GM12865 (cell line): ENCODE measurements at regions not wholly inside any gene's neighbourhood (a gene's known extent, or its start where the extent isn't known, plus 50 kb on each side); places are given as distances from the start of the nearest gene placed in this dataset.

Source experiments
- DNase-seq: peaks from one replicate; pipeline ENCODE4 v3.0.0; 2010; ENCODE audit warnings: low read depth
- H3K4me3 ChIP-seq: 2 replicates; pipeline ENCODE4 v1.5.1; 2011; ENCODE audit warnings: mild to moderate bottlenecking, low read depth, low read length, control low read depth
- CTCF ChIP-seq: IDR thresholded peaks from 2 replicates; pipeline ENCODE4 v1.5.1; 2011; ENCODE audit warnings: low read length, control low read depth, low read depth, inconsistent platforms; ENCODE audit not compliant: insufficient read depth; ENCODE audit errors: missing control alignments

GRCh38 chr11:134753771-134754520 is 341.9 kb upstream of the B3GAT1 start:
- no peak for DNase-seq
- TF ChIP-seq CTCF, result no peak
- no peak overlapping the region for H3K4me3 ChIP-seq

GRCh38 chr11:134752964-134753770 is 341.1 kb upstream of the B3GAT1 start:
- no peak for TF ChIP-seq CTCF
- no peak for DNase-seq
- no peak overlapping the region for H3K4me3 ChIP-seq

- H3K4me3 ChIP-seq, result no peak overlapping the region
- no peak for DNase-seq
- TF ChIP-seq CTCF, result no peak
Observed at GRCh38 chr11:134752526-134752925, 340.5 kb upstream of the B3GAT1 start.

GRCh38 chr11:134751766-134752165 is 339.7 kb upstream of the B3GAT1 start:
- no peak overlapping the region for H3K4me3 ChIP-seq
- TF ChIP-seq CTCF, result no peak
- no peak for DNase-seq

- DNase-seq, result no peak
- TF ChIP-seq CTCF, result no peak
- no peak overlapping the region for H3K4me3 ChIP-seq
Observed at GRCh38 chr11:134751031-134751585, 339.1 kb upstream of the B3GAT1 start.

- no peak for TF ChIP-seq CTCF
- H3K4me3 ChIP-seq, result no peak overlapping the region
- DNase-seq, result no peak
Observed at GRCh38 chr11:134750619-134751018, 338.6 kb upstream of the B3GAT1 start.
